ACHN (cell line): ENCODE measurements at regions not wholly inside any gene's neighbourhood (a gene's known extent, or its start where the extent isn't known, plus 50 kb on each side); places are given as distances from the start of the nearest gene placed in this dataset.

ENCODE experiments used
- DNase-seq: peaks from one replicate; pipeline ENCODE4 v3.0.0-alpha.2; 2015
- in situ Hi-C: cut with HindIII; loops from 2 replicates; pipeline ENCODE4 v1.10.0; 2017; ENCODE audit warnings: low sequenced_read_pairs, low pct_ligation_motif_present, low pct_unique_long_range_greater_than_20kb

GRCh38 chr16:66227766-66228530, 138.5 kb upstream of the CDH5 start:
- DNase-seq: no peak
- in situ Hi-C loops: no loop called here

GRCh38 chr16:66226762-66227161, 139.7 kb upstream of the CDH5 start:
- no peak for DNase-seq
- in situ Hi-C loops: no loop called here

GRCh38 chr16:66225696-66226095, 140.8 kb upstream of the CDH5 start:
- no peak for DNase-seq
- in situ Hi-C loops: no loop called here

GRCh38 chr16:66224626-66225025, 141.9 kb upstream of the CDH5 start:
- in situ Hi-C loops: no loop called here
- DNase-seq: no peak

- DNase-seq: no peak
- in situ Hi-C loops: no loop called here
Observed at GRCh38 chr16:66224186-66224585, 142.3 kb upstream of the CDH5 start.

GRCh38 chr16:66223176-66223780, 143.2 kb upstream of the CDH5 start:
- in situ Hi-C loops: no loop called here
- no peak for DNase-seq

GRCh38 chr16:66222756-66223155, 143.7 kb upstream of the CDH5 start:
- in situ Hi-C loops: no loop called here

GRCh38 chr16:66220702-66221101, 145.8 kb upstream of the CDH5 start:
- in situ Hi-C loops: no loop called here
- DNase-seq: no peak

More at GRCh38 chr16:66222756-66223155, 143.7 kb upstream of the CDH5 start:
- DNase-seq: no peak

GRCh38 chr16:66219491-66219890, 147.0 kb upstream of the CDH5 start:
- no peak for DNase-seq

GRCh38 chr16:66212428-66212827, 154.1 kb upstream of the CDH5 start:
- in situ Hi-C loops: no loop called here
- no peak for DNase-seq

More at GRCh38 chr16:66219491-66219890, 147.0 kb upstream of the CDH5 start:
- in situ Hi-C loops: no loop called here

GRCh38 chr16:66211651-66212050, 154.8 kb upstream of the CDH5 start:
- in situ Hi-C loops: no loop called here
- no peak for DNase-seq

GRCh38 chr16:66207883-66208265, 158.6 kb upstream of the CDH5 start:
- in situ Hi-C loops: no loop called here
- DNase-seq: no peak

- DNase-seq: no peak
- in situ Hi-C loops: no loop called here
Observed at GRCh38 chr16:66207139-66207882, 159.2 kb upstream of the CDH5 start.

GRCh38 chr16:66206363-66206762, 160.1 kb upstream of the CDH5 start:
- no peak for DNase-seq
- in situ Hi-C loops: no loop called here

- DNase-seq: no peak
- in situ Hi-C loops: no loop called here
Observed at GRCh38 chr16:66205287-66206231, 160.9 kb upstream of the CDH5 start.

GRCh38 chr16:66204756-66205155, 161.7 kb upstream of the CDH5 start:
- DNase-seq: no peak
- in situ Hi-C loops: no loop called here

GRCh38 chr16:66203476-66203875, 163.0 kb upstream of the CDH5 start:
- in situ Hi-C loops: no loop called here
- no peak for DNase-seq

- no peak for DNase-seq
- in situ Hi-C loops: no loop called here
Observed at GRCh38 chr16:66199189-66199588, 167.3 kb upstream of the CDH5 start.

GRCh38 chr16:66198641-66199040, 167.8 kb upstream of the CDH5 start:
- in situ Hi-C loops: no loop called here
- no peak for DNase-seq
